ENCODE measurements at regions not wholly inside any gene's neighbourhood (a gene's known extent, or its start where the extent isn't known, plus 50 kb on each side); places are given as distances from the start of the nearest gene placed in this dataset.

DNA sequence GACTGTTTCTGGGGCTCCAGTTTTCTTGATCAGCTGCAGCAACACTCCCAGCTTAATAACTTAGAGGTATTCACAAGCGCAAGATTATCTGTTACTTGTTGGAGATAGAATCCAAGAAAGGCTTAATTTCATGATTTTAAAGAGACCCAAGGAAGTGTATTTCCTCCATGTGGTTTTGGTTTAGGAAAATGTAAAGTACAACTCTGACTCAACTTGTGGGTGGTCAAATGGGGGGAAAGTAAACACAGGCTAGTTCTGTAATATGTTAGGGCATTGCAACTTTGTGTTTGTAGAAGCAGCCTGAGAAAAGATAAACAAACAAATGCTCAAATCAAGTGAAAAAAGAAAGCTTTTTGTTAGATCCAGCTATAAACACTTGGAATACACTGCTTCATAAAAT, 90.1 kb upstream of the COL3A1 start:
- TF ChIP-seq, protein P1, sequence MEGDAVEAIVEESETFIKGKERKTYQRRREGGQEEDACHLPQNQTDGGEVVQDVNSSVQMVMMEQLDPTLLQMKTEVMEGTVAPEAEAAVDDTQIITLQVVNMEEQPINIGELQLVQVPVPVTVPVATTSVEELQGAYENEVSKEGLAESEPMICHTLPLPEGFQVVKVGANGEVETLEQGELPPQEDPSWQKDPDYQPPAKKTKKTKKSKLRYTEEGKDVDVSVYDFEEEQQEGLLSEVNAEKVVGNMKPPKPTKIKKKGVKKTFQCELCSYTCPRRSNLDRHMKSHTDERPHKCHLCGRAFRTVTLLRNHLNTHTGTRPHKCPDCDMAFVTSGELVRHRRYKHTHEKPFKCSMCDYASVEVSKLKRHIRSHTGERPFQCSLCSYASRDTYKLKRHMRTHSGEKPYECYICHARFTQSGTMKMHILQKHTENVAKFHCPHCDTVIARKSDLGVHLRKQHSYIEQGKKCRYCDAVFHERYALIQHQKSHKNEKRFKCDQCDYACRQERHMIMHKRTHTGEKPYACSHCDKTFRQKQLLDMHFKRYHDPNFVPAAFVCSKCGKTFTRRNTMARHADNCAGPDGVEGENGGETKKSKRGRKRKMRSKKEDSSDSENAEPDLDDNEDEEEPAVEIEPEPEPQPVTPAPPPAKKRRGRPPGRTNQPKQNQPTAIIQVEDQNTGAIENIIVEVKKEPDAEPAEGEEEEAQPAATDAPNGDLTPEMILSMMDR (conservative IDR thresholded peaks at IDR 0.05; ENCODE audit: low read depth in 2 of 2), result no peak
- TF ChIP-seq EZH2phosphoT487 (IDR thresholded peaks at IDR 0.05; ENCODE audit: unreplicated experiment), result no peak
- no peak for TF ChIP-seq CREB1 (CRISPR knock-in tag; IDR thresholded peaks at IDR 0.05; ENCODE audit: low read depth)
- no peak for TF ChIP-seq POLR2AphosphoS5 (IDR thresholded peaks at IDR 0.05; ENCODE audit: low read depth)
- TF ChIP-seq, protein P2, sequence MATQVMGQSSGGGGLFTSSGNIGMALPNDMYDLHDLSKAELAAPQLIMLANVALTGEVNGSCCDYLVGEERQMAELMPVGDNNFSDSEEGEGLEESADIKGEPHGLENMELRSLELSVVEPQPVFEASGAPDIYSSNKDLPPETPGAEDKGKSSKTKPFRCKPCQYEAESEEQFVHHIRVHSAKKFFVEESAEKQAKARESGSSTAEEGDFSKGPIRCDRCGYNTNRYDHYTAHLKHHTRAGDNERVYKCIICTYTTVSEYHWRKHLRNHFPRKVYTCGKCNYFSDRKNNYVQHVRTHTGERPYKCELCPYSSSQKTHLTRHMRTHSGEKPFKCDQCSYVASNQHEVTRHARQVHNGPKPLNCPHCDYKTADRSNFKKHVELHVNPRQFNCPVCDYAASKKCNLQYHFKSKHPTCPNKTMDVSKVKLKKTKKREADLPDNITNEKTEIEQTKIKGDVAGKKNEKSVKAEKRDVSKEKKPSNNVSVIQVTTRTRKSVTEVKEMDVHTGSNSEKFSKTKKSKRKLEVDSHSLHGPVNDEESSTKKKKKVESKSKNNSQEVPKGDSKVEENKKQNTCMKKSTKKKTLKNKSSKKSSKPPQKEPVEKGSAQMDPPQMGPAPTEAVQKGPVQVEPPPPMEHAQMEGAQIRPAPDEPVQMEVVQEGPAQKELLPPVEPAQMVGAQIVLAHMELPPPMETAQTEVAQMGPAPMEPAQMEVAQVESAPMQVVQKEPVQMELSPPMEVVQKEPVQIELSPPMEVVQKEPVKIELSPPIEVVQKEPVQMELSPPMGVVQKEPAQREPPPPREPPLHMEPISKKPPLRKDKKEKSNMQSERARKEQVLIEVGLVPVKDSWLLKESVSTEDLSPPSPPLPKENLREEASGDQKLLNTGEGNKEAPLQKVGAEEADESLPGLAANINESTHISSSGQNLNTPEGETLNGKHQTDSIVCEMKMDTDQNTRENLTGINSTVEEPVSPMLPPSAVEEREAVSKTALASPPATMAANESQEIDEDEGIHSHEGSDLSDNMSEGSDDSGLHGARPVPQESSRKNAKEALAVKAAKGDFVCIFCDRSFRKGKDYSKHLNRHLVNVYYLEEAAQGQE (IDR thresholded peaks at IDR 0.05; ENCODE audit: unreplicated experiment), result no peak
